GM23248 (cell line): ENCODE measurements at regions not wholly inside any gene's neighbourhood (a gene's known extent, or its start where the extent isn't known, plus 50 kb on each side); places are given as distances from the start of the nearest gene placed in this dataset.
"Not testable (repeated sequence)": the region's sequence is repeated elsewhere in the genome, so short reads cannot be mapped to it uniquely, and the experiment has no call there.

ENCODE experiments used
- DNase-seq: peaks from one replicate; pipeline ENCODE4 v3.0.0-alpha.2; 2015
- H2AFZ ChIP-seq: fragments of 200-600 bp; sonication (generic); 2 replicates; pipeline ENCODE4 v1.6.1; 2016; ENCODE audit warnings: antibody characterized with exemption
- H3F3A ChIP-seq: fragments of 200-600 bp; sonication (generic); 2 replicates; pipeline ENCODE4 v1.6.1; 2016; ENCODE audit warnings: mild to moderate bottlenecking, antibody characterized with exemption, mixed run types; ENCODE audit not compliant: insufficient read depth
- H3K27ac ChIP-seq: fragments of 200-600 bp; sonication (generic); 2 replicates; pipeline ENCODE4 v1.5.1; 2016; ENCODE audit warnings: mild to moderate bottlenecking
- H3K27me3 ChIP-seq: fragments of 200-600 bp; sonication (generic); replicated peaks from 2 replicates; pipeline ENCODE4 v1.6.1; 2016; ENCODE audit warnings: mild to moderate bottlenecking; ENCODE audit not compliant: insufficient read depth
- H3K36me3 ChIP-seq: fragments of 200-600 bp; sonication (generic); 2 replicates; pipeline ENCODE4 v1.6.1; 2016; ENCODE audit warnings: low read depth, mild to moderate bottlenecking
- H3K4me1 ChIP-seq: fragments of 200-600 bp; sonication (generic); 2 replicates; pipeline ENCODE4 v1.6.1; 2016; ENCODE audit warnings: mild to moderate bottlenecking; ENCODE audit not compliant: insufficient read depth
- H3K4me2 ChIP-seq: fragments of 200-600 bp; sonication (generic); one replicate; pipeline ENCODE4 v1.6.1; 2016; ENCODE audit warnings: mild to moderate bottlenecking; ENCODE audit not compliant: unreplicated experiment
- H3K4me3 ChIP-seq: fragments of 200-600 bp; sonication (generic); 2 replicates; pipeline ENCODE4 v1.5.1; 2016; ENCODE audit warnings: mild to moderate bottlenecking
- H3K79me2 ChIP-seq: fragments of 200-600 bp; sonication (generic); 2 replicates; pipeline ENCODE4 v1.6.1; 2016; ENCODE audit warnings: mild to moderate bottlenecking; ENCODE audit not compliant: insufficient read depth
- H3K9ac ChIP-seq: fragments of 200-600 bp; sonication (generic); 2 replicates; pipeline ENCODE4 v1.6.1; 2016; ENCODE audit warnings: mild to moderate bottlenecking
- H3K9me2 ChIP-seq: fragments of 200-600 bp; sonication (generic); 2 replicates; pipeline ENCODE4 v1.6.1; 2016; ENCODE audit warnings: mixed run types, mild to moderate bottlenecking, moderate library complexity; ENCODE audit not compliant: insufficient read depth
- H3K9me3 ChIP-seq: fragments of 200-600 bp; sonication (generic); one replicate; pipeline ENCODE4 v1.6.1; 2017; ENCODE audit warnings: low read depth
- H4K20me1 ChIP-seq: fragments of 200-600 bp; sonication (generic); 2 replicates; pipeline ENCODE4 v1.6.0; 2016; ENCODE audit not compliant: insufficient read depth
- EZH2 ChIP-seq: fragments of 200-600 bp; sonication (generic); IDR thresholded peaks from 2 replicates; pipeline ENCODE4 v1.6.1; 2018; ENCODE audit warnings: antibody characterized with exemption, mild to moderate bottlenecking; ENCODE audit not compliant: insufficient read depth, poor library complexity, severe bottlenecking
- EZH2phosphoT487 ChIP-seq: fragments of 200-600 bp; sonication (generic); IDR thresholded peaks from 2 replicates; pipeline ENCODE4 v1.6.1; 2018; ENCODE audit warnings: antibody characterized with exemption, moderate library complexity, mild to moderate bottlenecking, low read depth; ENCODE audit not compliant: insufficient read depth
- WGBS, 2 experiments: methylation state at CpG; one replicate each; pipeline ENCODE4 v1.1.6; 2015 to 2017; ENCODE audit warnings: low lambda C conversion rate in 2 of 2, low coverage in 1 of 2; ENCODE audit errors: missing lambda C conversion rate in 2 of 2; 5-methylcytosine and 5-hydroxymethylcytosine counted together
- in situ Hi-C: fragments of 300-500 bp; cut with MboI; formaldehyde crosslinking; loops from 2 replicates; pipeline ENCODE4 v1.15.0; 2020

DNA sequence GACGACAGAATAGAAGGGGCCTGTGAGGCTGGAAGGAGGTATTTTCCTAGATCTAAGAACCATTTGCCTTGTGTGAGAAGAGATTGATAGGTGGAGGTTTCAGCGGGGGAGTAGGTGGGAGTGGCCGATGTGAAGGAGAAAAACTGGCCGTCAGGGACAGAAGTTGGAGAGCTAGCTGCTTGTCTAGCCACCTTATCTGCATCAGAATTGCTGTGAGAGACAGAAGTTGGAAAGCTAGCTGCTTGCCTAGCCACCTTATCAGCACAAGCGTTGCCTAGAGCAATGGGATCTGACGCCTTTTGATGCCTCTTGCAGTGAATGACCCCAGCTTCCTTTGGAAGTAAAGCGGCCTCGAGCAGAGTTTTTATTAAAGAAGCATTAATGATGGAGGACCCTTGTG is 283.9 kb downstream of the RPS4Y2 start:
- no peaks in the 10 kb centered on the region for H3K27me3 ChIP-seq
- no peak overlapping the region for H3K4me2 ChIP-seq
- H3K4me3 ChIP-seq, result no peak overlapping the region
- H3K9me3 ChIP-seq, result no peaks in the 10 kb centered on the region
- DNase-seq, result no peak
- no peak overlapping the region for H3K27ac ChIP-seq
- no peak overlapping the region for H2AFZ ChIP-seq
- H4K20me1 ChIP-seq, result no peaks in the 10 kb centered on the region
- 25 to 38% methylated on average over 8 of the region's 8 CpGs for WGBS, 2 experiments
- in situ Hi-C loops, result no loop called here
- H3K79me2 ChIP-seq, result no peaks in the 10 kb centered on the region
- H3K36me3 ChIP-seq, result no peaks in the 10 kb centered on the region
- H3F3A ChIP-seq, result no peaks in the 10 kb centered on the region
- H3K4me1 ChIP-seq, result no peaks in the 10 kb centered on the region
- no peak for TF ChIP-seq EZH2
- no peak for TF ChIP-seq EZH2phosphoT487
- no peak overlapping the region for H3K9ac ChIP-seq
- no peaks in the 10 kb centered on the region for H3K9me2 ChIP-seq

DNA sequence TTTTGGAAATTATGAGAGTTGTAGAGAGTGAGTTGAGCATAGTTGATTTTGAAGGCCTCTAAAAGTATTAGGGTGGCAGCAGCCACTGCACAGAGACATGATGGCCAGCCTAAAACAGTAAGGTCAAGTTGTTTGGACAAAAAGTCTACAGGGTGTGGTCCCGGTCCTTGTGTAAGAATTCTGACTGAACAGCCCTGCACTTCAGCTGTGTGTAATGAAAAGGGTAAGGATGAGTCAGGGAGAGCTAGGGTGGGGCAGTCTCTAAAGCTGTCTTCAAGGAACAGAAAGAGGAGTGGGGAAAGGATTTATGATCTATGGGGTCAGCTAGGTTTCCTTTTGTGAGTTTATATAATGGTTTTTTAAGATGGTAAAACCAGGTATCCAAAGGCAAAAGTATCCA is 284.8 kb downstream of the RPS4Y2 start:
- H3K4me1 ChIP-seq, DNase-seq, H3K4me3 ChIP-seq, H3K9me3 ChIP-seq, in situ Hi-C loops, H3K36me3 ChIP-seq, H3K9ac ChIP-seq, H3K27ac ChIP-seq, H3K4me2 ChIP-seq, H3K9me2 ChIP-seq, H3F3A ChIP-seq, H4K20me1 ChIP-seq, H3K27me3 ChIP-seq, H3K79me2 ChIP-seq, H2AFZ ChIP-seq: not testable (repeated sequence)
- 18 to 50% methylated on average over 1 of the region's 1 CpG for WGBS, 2 experiments

DNA sequence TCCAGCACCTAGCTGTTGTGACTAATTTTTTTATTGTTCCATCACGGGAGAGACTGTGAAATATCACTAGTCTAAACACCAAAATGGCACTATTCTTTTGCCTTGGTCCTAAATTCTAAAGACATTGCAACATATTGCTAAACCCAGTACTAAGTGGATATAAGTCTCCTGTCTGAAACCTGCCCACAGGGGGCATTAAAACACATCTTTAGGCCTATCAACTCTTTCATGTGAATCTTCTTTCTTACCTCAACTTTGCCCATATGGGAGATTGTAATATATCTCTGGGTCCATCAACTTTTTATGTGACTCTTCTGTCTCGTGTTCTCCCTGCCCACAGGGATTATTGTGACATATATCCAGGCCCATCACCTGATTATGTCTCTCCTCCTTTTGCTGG is 317.2 kb downstream of the RPS4Y2 start:
- H3K4me1 ChIP-seq, result no peaks in the 10 kb centered on the region
- H3K9me3 ChIP-seq, result no peaks in the 10 kb centered on the region
- no peaks in the 10 kb centered on the region for H3K79me2 ChIP-seq
- no peaks in the 10 kb centered on the region for H3F3A ChIP-seq
- H3K36me3 ChIP-seq, result no peaks in the 10 kb centered on the region
- no peak overlapping the region for H2AFZ ChIP-seq
- 7 to 9% methylated on average over 2 of the region's 2 CpGs for WGBS, 2 experiments
- no peaks in the 10 kb centered on the region for H3K27me3 ChIP-seq
- H3K9ac ChIP-seq, result no peak overlapping the region
- TF ChIP-seq EZH2, result no peak
- TF ChIP-seq EZH2phosphoT487, result no peak
- no peak overlapping the region for H3K4me2 ChIP-seq
- H4K20me1 ChIP-seq, result no peaks in the 10 kb centered on the region
- DNase-seq, result no peak
- in situ Hi-C loops, result loop anchor here (10.0 kb wide), 1 partner anchor 48 kb away; no protein-coding TSS in a partner anchor
- H3K9me2 ChIP-seq, result no peaks in the 10 kb centered on the region
- no peak overlapping the region for H3K4me3 ChIP-seq
- H3K27ac ChIP-seq, result no peak overlapping the region

GRCh38 chrY:21073641-21074260 is 317.8 kb downstream of the RPS4Y2 start:
- H2AFZ ChIP-seq, result no peak overlapping the region
- no peak overlapping the region for H3K27ac ChIP-seq
- TF ChIP-seq EZH2phosphoT487 (no peak), EZH2 (no peak)
- no peaks in the 10 kb centered on the region for H3F3A ChIP-seq
- in situ Hi-C loops, result loop anchor here (10.0 kb wide), 1 partner anchor 49 kb away; no protein-coding TSS in a partner anchor
- H3K9me2 ChIP-seq, result no peaks in the 10 kb centered on the region
- H4K20me1 ChIP-seq, result no peaks in the 10 kb centered on the region
- no peaks in the 10 kb centered on the region for H3K36me3 ChIP-seq
- no peak overlapping the region for H3K4me3 ChIP-seq
- H3K4me2 ChIP-seq, result no peak overlapping the region
- no peak overlapping the region for H3K9ac ChIP-seq
- H3K79me2 ChIP-seq, result no peaks in the 10 kb centered on the region
- no peak for DNase-seq
- no peaks in the 10 kb centered on the region for H3K9me3 ChIP-seq
- H3K4me1 ChIP-seq, result no peaks in the 10 kb centered on the region
- WGBS, 2 experiments, result 23 to 27% methylated on average over 3 of the region's 3 CpGs
- H3K27me3 ChIP-seq, result no peaks in the 10 kb centered on the region

- Histone ChIP-seq H3K27ac (no peak overlapping the region), H3K4me3 (no peak overlapping the region), H3F3A (no peaks in the 10 kb centered on the region), H3K4me1 (no peaks in the 10 kb centered on the region), H2AFZ (no peak overlapping the region), H3K9ac (no peak overlapping the region), H3K27me3 (no peaks in the 10 kb centered on the region), H3K4me2 (no peak overlapping the region), H3K36me3 (no peaks in the 10 kb centered on the region), H3K79me2 (no peaks in the 10 kb centered on the region), H4K20me1 (no peaks in the 10 kb centered on the region), H3K9me3 (no peaks in the 10 kb centered on the region), H3K9me2 (no peaks in the 10 kb centered on the region)
- TF ChIP-seq EZH2 (no peak), EZH2phosphoT487 (no peak)
- WGBS, 2 experiments, result 7 to 8% methylated on average over 3 of the region's 3 CpGs
- no peak for DNase-seq
- in situ Hi-C loops, result loop anchor here (10.0 kb wide), 1 partner anchor 51 kb away; no protein-coding TSS in a partner anchor
These were observed 319.8 kb downstream of the RPS4Y2 start for GRCh38 chrY:21075658-21076057.
